LNCAP (cell line): ENCODE measurements at regions not wholly inside any gene's neighbourhood (a gene's known extent, or its start where the extent isn't known, plus 50 kb on each side); places are given as distances from the start of the nearest gene placed in this dataset.

Experiments used
- CTCF ChIP-seq: fragments of 450-650 bp; IDR thresholded peaks from 2 replicates; pipeline ENCODE4 v1.5.1; 2017; ENCODE audit warnings: mild to moderate bottlenecking

- no peak for TF ChIP-seq CTCF
These were observed 124.2 kb upstream of the TNPO1 start for GRCh38 chr5:72692231-72692637.

- no peak for TF ChIP-seq CTCF
These were observed 124.7 kb upstream of the TNPO1 start for GRCh38 chr5:72691751-72692150.

GRCh38 chr5:72688916-72689315 lies 127.5 kb upstream of the TNPO1 start:
- TF ChIP-seq CTCF, result no peak

GRCh38 chr5:72687288-72687687 lies 129.2 kb upstream of the TNPO1 start:
- TF ChIP-seq CTCF, result no peak

GRCh38 chr5:72682561-72682960 lies 133.9 kb upstream of the TNPO1 start:
- no peak for TF ChIP-seq CTCF

GRCh38 chr5:72681781-72682180 lies 134.7 kb upstream of the TNPO1 start:
- TF ChIP-seq CTCF, result no peak

GRCh38 chr5:72677447-72677846 lies 139.0 kb upstream of the TNPO1 start:
- no peak for TF ChIP-seq CTCF

- no peak for TF ChIP-seq CTCF
These were observed 142.8 kb upstream of the TNPO1 start for GRCh38 chr5:72673623-72674022.
